KBM-7 (cell line): ENCODE measurements at regions not wholly inside any gene's neighbourhood (a gene's known extent, or its start where the extent isn't known, plus 50 kb on each side); places are given as distances from the start of the nearest gene placed in this dataset.
A peak's percentile ranks its signal among the peaks of the same experiment; 100 is the strongest.
"Not testable (repeated sequence)": the region's sequence is repeated elsewhere in the genome, so short reads cannot be mapped to it uniquely, and the experiment has no call there.

Experiments used
- DNase-seq: peaks from one replicate; pipeline ENCODE4 v3.0.0-alpha.2; 2015
- in situ Hi-C: fragments of 300-500 bp; cut with MboI; formaldehyde crosslinking; loops from 2 replicates; pipeline ENCODE4 v1.14.3; 2020; ENCODE audit warnings: low sequenced_read_pairs, low pct_unique_long_range_greater_than_20kb, mixed read lengths

DNA sequence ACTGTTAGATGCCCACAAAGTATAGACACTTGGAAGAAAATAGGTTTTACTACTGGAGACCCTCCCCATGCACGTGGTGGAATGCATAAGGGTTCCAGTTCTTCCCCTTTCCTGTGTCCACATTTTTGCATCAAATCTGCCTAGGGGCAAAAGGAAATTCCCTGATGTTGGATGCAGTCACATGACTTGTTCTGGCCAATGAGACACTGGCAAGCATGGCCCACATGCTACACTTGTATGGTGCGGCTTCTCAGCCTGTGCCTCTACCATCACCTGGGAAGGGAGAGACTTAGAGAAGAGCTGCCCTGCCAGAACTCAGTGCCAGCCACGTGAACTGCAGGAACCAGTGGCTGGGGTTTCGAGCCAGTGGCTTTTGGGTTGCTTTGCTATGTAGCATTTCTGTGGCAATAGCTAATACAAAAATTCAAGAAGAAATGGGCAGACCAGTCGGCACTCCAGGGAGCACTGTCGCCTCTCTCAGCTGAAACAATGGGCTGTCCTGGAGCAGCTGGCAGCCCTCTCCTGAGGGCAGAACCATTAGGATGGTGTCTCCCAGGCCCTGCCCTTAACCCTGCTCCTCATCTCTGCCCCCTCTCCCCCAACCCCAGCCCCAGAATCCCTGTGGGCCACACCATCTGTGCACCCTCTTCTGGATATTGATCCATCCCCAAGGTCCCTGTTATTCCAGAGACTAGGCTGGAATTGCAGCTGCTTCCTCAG lies 634.0 kb downstream of the UQCRFS1 start:
- DNase-seq, result no peak
- in situ Hi-C loops, result no loop called here

DNA sequence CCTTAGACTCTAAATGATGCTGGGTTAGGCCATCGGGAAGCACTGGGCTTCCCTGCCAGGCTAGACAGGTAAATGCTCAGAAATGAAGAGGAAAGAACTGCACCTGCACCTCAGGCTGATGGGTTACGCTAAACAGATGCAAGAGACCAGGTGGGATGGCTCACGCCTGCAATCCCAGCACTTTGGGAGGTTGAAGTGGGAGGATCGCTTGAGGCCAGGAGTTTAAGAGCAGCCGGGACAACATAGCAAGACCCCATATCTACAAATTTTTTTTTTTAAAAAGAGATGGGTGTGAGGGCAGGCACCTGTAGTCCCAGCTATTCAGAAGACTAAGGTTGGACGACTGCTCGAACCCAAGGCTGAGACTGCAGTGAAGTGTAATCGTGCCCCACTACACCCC lies 634.7 kb downstream of the UQCRFS1 start:
- in situ Hi-C loops, result no loop called here

DNA sequence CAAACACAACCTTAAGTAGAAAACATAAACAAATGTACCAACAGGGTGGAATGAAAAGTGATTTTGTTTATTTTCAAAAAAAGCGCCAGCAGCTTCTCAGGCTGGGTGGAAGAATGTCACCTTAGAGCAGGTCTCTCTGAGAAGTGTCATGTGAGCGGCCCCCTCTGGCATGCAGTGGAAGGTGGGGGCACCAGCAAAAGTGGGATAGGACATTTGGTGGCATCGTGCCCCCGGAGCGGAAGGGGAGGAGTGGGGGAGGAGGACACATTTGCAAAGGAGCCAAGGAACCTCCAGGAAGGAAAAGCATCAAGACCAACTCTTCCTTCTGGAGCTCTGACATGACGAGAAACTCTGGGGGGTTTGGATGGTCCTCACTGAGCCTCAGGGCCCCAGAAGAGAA lies 635.3 kb downstream of the UQCRFS1 start:
- in situ Hi-C loops, result no loop called here
- DNase-seq, result no peak

More for the DNA sequence above, 634.7 kb downstream of the UQCRFS1 start:
- no peak for DNase-seq

DNA sequence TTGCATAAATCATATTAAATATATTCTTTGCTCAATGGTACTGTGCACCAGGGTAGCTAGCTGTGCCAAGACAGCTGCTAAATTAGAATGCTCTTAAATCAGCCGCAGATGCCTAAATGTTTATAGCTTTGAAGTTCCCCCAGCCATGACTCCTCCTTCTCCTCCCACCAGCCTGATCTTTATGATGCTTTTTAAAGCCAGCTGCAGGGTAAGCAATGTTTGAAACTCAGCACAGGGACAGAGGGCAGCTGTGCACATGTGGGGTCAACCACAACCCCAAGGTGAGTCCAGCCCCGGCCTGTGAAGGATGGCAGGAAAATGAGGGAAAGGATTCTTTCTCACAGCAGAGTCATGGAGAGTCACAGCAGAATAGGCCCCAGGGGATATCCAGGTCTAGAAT lies 635.7 kb downstream of the UQCRFS1 start:
- in situ Hi-C loops, result no loop called here

DNA sequence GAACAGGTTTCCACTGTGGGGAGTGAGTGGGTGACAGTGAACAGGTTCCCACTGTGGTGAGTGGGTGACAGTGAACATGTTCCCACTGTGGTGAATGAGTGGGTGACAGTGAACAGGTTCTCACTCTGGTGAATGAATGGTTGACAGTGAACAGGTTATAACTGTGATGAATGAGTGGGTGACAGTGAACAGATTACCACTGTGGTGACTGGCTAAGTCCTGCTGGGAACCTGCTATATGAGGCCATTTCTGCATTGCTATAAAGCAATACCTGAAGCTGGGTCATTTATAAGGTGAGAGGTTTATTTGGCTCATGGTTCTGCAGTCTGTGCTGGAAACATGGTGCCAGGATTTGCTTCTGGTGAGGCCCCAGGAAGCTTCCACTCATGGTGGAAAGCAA lies 637.1 kb downstream of the UQCRFS1 start:
- in situ Hi-C loops, result no loop called here

More for the DNA sequence above, 635.7 kb downstream of the UQCRFS1 start:
- DNase-seq, result no peak

DNA sequence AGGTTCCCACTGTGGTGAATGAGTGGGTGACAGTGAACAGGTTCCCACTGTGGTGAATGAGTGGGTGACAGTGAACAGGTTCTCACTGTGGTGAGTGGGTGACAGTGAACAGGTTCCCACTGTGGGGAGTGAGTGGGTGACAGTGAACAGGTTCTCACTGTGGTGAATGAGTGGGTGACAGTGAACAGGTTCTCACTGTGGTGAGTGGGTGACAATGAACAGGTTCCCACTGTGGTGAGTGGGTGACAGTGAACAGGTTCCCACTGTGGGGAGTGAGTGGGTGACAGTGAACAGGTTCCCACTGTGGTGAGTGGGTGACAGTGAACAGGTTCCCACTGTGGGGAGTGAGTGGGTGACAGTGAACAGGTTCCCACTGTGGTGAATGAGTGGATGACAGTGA lies 637.6 kb downstream of the UQCRFS1 start:
- DNase-seq, in situ Hi-C loops: not testable (repeated sequence)

More for the DNA sequence above, 637.1 kb downstream of the UQCRFS1 start:
- no peak for DNase-seq

DNA sequence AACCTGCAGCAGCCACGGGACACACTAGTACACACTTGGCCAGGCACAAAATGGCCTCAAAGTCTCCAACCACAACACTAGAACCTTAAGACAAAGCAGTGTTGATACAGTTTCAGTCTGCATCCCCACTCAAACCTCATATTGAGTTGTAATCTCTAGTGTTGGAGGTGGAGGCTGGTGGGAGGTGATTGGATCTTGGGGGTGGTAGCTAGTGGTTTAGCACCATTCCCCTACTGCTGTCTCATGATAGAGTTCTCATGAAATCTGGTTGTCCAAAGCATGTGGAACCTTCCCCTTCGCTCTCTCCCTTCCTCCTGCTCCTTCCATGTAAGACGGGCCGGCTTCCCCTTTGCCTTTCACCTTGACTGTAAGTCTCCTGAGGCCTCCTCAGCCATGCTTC lies 638.7 kb downstream of the UQCRFS1 start:
- in situ Hi-C loops, result no loop called here
- DNase-seq, result no peak

DNA sequence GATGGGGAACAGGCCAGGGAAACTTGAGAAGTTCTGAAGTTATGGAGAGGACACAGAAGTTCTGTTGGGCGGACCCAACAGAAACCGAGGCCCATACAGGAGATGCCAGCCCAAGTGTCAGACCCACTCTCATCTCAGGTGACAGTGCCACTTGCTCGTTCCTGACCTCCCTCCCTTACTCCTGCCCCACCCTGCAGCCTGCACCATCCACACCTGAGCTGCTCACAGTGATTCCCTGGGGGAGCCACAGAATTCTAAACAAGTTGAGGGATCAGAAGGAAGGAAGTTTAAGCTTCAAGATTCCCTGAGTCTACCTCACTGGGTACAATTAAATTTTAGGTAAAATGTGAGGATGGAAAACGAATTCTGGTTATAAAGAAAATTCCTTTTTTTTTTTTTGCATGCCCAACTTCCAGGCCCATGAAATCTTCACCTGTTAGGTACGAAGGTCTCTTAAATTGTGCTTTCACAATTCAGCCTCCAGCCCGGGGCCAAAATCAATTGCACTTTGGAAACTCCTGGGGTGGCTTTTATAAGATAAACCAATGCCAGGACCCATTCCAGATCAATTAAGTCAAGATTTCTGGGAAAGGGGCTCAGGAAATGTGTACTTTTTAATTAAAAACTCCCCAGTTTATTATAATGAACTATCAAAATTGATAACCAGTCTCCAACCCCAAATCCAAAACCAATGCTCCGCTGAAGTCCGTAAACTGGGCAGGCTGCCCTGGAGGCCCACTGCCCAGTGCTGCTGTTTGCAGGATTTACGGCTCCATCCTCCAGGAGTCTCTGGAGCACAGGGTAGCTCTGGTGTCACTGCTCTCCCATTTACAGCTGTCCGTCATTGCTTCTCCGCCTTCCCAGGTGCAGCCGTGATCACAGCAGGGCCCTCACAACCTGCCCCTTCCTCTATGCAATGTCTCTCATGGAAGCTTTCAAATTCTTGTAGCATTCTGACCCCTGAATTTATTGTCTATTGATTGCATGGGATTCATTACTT lies 643.5 kb downstream of the UQCRFS1 start:
- in situ Hi-C loops, result no loop called here

DNA sequence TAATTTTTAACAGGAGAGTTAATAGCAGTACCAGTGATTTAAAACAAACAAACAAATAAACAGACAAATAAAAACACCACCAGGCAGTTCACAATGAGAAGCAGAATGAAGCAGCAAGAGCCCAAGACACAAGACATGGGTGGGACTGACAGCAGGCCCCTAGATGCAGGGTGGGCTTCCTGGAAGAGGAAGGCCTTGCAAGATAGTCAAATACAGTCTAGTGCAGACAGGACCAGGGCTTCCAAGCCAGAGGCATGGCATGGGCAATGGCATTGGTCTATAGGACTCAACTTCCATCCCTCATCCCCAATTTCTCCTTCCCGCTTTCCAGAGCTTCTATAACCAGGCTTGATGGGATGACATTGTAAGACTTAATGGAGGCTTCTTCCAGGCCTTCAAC lies 645.1 kb downstream of the UQCRFS1 start:
- in situ Hi-C loops, result no loop called here
- DNase-seq, result no peak

More for the DNA sequence above, 643.5 kb downstream of the UQCRFS1 start:
- DNase-seq, result no peak

DNA sequence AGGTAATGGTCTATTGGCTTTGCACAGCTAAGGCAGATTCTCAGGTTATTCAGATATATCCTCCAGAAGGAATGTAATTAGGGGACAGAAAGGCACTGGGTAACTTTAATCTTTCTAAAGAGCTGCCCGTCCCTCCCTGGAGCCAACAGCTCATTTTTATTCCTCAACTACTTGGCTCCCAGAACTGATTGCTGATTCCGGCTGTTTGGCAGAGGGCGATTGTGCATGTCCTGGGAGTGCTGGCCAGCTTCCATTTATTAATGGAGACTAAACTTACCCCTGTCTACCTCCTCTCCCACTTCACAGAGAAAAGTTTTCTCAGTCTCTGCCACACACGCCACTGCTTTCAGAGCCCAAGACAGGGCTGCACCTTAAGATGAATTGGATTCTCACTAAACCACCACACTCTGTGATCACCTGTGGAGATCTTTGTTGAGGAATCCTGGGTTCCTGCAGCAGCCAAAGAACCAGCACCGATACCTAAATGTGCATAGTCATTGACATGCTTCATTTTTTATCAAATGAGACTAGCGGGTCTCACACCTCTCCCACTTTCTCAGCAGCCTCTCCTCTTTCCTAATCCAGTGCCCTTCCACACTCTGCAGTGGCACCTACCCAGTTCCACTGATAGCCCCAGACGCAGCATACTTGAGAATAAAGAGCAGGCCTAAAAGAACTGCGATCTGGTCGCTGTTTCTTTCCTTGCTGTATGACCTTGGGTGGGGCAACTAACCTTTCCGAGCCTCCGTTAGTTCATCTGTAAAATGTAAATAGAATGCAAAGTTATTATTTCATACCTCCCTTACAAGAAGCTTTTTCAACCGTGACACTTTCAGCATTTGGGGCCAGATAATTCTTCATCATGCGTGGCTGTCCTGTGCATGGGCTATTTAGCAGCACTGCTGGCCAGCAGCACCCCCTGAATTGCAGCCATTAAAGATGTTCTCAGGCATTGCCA lies 648.7 kb downstream of the UQCRFS1 start:
- no peak for DNase-seq
- in situ Hi-C loops, result no loop called here

DNA sequence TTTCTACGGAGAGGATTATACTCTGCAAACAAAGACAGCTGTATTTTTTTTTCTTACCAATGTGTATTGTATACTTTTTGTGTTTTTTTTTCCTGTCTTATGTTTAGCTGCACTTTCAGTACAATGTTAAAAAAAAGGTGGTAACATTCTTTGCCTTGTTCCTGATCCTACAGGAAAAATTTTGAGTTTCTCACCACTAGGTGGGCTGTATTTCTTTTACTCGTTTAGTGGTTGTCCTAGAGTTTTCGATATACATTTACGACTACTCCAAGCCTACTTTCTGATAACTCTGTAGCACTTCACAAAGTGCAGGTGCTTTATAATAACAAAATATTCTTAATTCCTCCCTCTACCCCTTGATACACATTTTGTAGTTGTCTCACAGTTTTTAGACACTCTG lies 652.2 kb downstream of the UQCRFS1 start:
- DNase-seq, result no peak
- in situ Hi-C loops, result no loop called here

DNA sequence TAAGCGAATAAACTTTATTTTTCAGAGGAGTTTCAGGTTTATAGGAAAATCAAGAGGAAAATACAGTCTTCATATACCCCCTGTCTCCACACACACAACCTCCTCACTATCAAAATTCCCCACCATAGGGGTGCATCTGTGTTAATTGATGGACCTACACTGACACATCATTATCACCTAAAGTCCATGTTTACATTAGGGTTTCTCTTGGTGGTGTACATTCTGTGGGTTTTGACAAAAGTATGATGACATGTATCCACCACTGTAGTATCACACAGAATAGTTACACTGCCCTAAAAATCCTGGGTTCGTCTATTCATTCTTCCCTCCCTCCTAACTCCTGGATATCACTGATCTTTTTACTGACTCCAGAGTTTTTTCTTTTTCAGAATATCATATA lies 654.2 kb downstream of the UQCRFS1 start:
- in situ Hi-C loops, result no loop called here
- no peak for DNase-seq

DNA sequence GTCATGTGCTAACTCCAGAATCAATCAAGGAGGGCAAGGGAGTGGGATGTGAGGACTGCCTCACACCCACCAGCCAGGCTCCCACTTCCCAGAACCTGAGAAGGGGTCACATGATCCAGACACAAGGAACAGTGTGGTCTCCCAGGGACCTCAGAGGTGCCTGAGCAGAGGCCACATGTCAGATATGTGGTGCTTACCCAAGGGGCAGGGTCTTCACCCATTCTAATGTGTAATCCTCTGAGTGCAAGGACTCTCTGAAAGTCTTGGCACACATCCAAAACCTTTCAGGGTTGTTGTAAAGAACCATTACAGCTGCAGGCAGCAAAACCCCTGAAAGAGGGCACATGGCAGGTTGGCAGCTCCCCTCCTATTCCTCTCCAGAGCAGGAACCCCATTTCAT lies 656.6 kb downstream of the UQCRFS1 start:
- in situ Hi-C loops, result no loop called here
- no peak for DNase-seq

DNA sequence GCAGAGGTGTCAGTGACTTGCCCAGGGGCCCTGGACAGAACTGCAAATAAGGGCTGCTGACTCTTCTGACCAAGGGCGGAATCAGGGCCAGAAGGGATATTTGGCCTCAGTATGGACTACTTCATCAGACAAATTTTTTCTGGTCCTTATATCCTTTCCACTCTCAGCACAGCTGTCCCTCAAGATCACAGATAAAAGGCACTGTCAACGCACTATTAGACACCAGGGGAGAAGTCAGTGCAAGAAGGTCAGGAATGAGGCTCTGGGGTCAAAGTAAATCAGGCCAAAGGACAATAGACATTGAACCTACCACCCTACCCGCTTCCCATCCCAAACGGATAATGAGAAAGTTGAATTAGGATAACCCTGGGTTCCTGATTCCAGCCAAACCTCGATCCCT lies 657.6 kb downstream of the UQCRFS1 start:
- in situ Hi-C loops, result no loop called here
- DNase-seq, result no peak

DNA sequence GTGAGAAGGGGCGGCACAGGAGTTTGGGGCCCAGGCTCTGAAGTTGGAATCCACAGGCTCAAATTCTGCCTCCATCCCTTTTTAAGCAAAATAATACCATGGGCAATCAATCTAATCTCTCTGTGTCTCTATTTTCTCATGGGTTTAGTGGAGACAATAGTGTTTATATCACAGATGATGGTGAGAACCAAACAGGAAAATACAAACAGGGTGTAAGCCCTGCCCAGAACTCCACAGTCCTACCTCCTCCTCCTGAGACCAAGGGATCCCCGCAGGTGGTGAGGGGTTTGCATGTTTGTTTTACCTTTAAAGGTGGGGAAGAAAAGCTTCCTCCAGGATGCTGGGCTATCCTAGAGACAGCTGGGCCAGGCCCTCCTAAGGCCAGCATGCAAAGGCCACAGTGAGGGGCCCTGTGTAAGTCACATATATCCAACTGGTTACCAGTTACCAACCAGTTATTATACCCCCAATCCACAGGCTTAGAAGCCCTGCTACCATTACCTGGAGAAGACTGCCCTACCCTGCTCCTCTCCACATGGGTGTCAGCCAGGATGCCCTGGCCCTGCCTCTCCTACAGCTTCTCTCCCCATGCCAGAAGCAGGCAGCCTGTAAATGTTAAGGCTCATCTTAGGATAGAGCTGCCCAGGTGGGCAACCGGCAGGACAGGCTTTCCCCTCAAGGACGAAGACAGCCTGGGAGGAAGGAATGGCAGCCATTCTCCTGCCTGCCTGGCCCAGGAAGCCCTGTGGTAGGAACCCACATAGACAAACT lies 658.4 kb downstream of the UQCRFS1 start:
- DNase-seq, result no peak
- in situ Hi-C loops, result no loop called here

DNA sequence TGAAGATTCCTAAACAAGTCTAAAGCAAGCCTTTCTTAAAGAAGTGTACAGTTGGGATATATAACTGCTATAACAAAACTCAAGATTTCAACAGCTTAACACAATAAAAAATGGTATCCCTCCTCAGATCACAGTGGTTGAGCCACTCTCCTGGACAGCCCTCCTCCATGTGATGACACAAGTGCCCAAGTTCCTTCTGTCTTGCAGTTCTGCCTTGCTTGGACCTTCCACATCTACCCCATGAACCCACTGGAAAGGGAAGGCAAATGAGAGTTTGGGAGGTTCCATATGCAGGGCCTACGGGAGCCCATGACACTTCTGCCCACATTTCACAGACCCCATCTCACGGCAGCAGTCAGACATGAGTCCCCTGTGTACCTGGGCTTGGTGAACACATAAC lies 659.2 kb downstream of the UQCRFS1 start:
- in situ Hi-C loops, result no loop called here
- no peak for DNase-seq

DNA sequence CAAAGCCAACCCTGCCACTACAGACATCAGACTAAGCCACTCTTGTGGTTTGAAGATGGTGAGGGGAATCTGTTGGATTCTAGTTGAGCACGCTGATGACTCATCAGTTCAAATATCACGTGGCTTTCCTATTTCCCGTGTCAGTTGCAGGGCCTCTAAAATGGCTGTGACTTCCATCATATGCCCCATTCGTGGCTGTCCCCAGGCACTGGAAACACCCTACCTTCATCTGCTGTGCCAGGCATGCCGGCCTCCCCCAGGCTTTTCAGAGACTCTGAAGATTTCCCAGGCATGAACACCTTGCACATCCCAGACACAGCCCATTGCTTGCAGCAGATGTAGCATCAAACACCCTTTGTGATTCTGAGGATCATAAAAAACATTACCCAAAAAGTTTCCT lies 659.9 kb downstream of the UQCRFS1 start:
- DNase-seq, result peak; percentile 3
- in situ Hi-C loops, result no loop called here

DNA sequence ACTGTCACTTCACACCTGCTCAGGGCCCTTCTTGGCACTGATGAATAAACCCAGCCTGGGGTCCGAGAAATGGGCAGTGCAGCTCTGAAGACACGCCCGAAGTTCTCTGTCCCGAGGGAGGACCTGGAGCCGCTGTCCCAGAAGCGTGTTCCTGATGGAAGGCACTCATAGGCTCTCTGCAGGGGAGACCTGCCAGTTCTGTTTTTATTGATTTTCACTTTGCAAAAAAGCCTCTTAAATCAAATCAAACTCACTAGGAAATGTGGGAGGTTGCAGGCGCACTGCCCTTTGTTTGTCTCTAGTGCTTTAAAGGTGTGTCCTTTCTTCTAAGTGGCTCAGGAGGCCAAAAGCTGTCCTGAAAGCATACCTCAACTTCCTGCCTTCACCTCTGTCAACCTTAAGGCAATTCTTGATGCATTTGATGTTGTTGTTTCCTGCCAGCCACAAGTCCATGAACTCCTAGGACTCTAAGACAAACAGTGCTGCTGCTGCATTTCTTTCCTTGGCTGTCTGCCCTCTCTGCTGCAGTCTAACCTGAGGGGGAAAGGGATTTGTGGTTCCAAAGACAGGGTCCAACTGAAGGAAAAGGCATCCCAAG lies 663.2 kb downstream of the UQCRFS1 start:
- DNase-seq, result no peak
- in situ Hi-C loops, result no loop called here
